Ecto neural progenitor cell (in vitro differentiated cells): ENCODE measurements at regions not wholly inside any gene's neighbourhood (a gene's known extent, or its start where the extent isn't known, plus 50 kb on each side); places are given as distances from the start of the nearest gene placed in this dataset.

Experiments
- DNase-seq: peaks from one replicate; pipeline ENCODE4 v3.0.0-alpha.2; 2018; ENCODE audit warnings: low spot score

- no peak for DNase-seq
These were observed 52.3 kb upstream of the SMIM31 start for GRCh38 chr4:164701665-164702064.
